Gastrocnemius medialis (tissue), 4 donors: ENCODE measurements at regions not wholly inside any gene's neighbourhood (a gene's known extent, or its start where the extent isn't known, plus 50 kb on each side); places are given as distances from the start of the nearest gene placed in this dataset.

Experiments used
- ATAC-seq, 2 donors: fragments of 150-250 bp; one replicate each; pipeline ENCODE4 v1.9.1; 2016
- DNase-seq, 2 donors: peaks; one replicate each; pipeline ENCODE4 v3.0.0-alpha.2; 2019
- H3K27ac ChIP-seq, 4 donors: fragments of 200-600 bp; sonication (generic); 1 replicate in 1 of 4; 2 replicates in 3 of 4; pipeline ENCODE4 v1.5.1; 2016 to 2018; ENCODE audit warnings: mild to moderate bottlenecking in 2 of 4, moderate library complexity in 1 of 4
- H3K27me3 ChIP-seq, 3 donors: fragments of 200-600 bp; sonication (generic) in 2 of 3; 1 replicate in 1 of 3; 2 replicates in 2 of 3; pipeline versions ENCODE4 v1.5.1 to v1.6.0; 2016 to 2019; ENCODE audit warnings: mild to moderate bottlenecking in 1 of 3, moderate library complexity in 1 of 3
- H3K36me3 ChIP-seq, 2 donors: fragments of 200-600 bp; sonication (generic) in 1 of 2; one replicate each; pipeline ENCODE4 v1.5.1; 2017 to 2018
- H3K4me1 ChIP-seq, 2 donors: fragments of 200-600 bp; sonication (generic) in 1 of 2; one replicate each; pipeline ENCODE4 v1.5.1; 2016 to 2017; ENCODE audit warnings: mild to moderate bottlenecking in 2 of 2
- H3K4me3 ChIP-seq, 4 donors: fragments of 200-600 bp; sonication (generic) in 3 of 4; 1 replicate in 1 of 4; 2 replicates in 3 of 4; pipeline ENCODE4 v1.5.1; 2016 to 2019; ENCODE audit warnings: mild to moderate bottlenecking in 2 of 4
- H3K9me3 ChIP-seq, 3 donors: fragments of 200-600 bp; sonication (generic) in 2 of 3; 1 replicate in 1 of 3; 2 replicates in 2 of 3; pipeline ENCODE4 v1.5.1; 2016 to 2019
- POLR2A ChIP-seq, 2 donors: fragments of 450-650 bp; IDR thresholded peaks; one replicate each; pipeline ENCODE4 v1.6.1; 2017; ENCODE audit warnings: antibody characterized with exemption in 2 of 2, mild to moderate bottlenecking in 2 of 2, moderate library complexity in 2 of 2
- in situ Hi-C, 4 donors: fragments of 200-750 bp; cut with MboI; loops; one replicate each; pipeline versions ENCODE4 v1.15.0 to v1.8.0; 2017; ENCODE audit warnings: low sequenced_read_pairs in 4 of 4
- intact Hi-C: fragments of 100-400 bp; cut with DNase I; formaldehyde crosslinking; loops from one replicate; pipeline ENCODE4 v1.15.1; 2023; ENCODE audit warnings: low total_unique reads
- TF ChIP-seq, protein P1 (sequence below), 5 experiments: fragments of 450-650 bp in 3 of 5; fragments of 200-600 bp in 2 of 5; sonication (generic) in 2 of 5; IDR thresholded peaks in 4 of 5; conservative IDR thresholded peaks in 1 of 5; 1 replicate in 4 of 5; 2 replicates in 1 of 5; pipeline ENCODE4 v1.5.1; 2016 to 2019; ENCODE audit warnings: antibody characterized with exemption in 5 of 5, mild to moderate bottlenecking in 3 of 5, moderate library complexity in 3 of 5

DNA sequence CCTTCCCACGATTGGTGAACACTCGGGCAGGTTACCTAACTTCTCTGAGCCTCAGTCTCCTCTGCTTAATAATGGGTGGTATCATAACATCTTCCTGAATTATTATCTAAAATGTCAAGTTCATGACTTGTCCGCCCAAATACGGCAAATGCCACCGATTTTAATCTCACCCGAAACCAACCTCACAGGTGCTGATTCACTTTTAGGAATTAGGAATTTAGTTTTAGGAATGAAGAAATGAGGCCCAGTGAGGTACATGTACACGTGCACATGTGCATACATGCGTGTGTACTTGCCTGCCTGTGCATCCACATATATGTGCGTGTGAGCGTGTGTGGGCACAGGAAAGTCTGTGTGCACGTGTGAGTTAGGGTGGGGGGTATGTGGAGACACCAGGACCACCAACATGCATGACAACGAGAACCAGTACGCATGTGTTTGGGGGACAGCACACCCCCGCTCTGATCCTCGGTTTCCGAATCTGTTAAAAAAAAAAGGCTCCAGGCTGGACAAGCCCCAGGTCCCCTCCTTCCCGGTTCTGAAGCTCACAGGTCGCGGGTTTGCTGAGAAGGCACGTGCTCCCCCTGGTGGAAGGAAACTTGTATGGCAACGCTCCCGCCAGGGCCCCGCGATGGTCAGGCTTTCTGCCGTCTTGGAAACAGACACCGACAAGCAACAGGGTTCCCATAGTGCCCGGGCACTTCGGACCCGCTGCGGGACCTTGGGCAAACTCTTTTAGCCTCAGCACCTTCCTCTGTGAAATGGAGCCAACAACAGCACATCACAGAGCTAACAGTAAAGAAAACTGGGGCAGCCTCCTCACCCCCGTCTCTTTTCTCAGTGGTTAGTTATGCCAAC is 219.2 kb downstream of the RBFOX3 start:
- no peak overlapping the region for H3K27ac ChIP-seq

DNA sequence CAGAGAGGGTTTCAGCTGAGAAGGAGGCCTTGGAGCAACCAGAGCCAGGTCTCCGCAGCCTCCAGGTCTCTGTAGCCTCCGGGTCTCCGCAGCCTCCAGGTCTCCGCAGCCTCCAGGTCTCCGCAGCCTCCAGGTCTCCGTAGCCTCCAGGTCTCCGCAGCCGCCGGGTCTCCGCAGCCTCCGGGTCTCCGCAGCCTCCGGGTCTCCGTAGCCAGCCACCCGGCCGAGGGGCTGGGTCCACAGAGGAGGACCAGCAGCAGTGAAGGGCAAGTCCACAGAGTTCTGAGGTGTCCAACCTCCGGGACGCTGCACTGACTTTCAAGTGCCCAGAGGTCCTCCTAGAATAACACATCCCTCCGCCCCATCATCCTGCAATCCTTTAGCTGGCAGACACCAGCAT is 221.0 kb downstream of the RBFOX3 start:
- ATAC-seq (no peak), DNase-seq (no peak)
- Histone ChIP-seq H3K4me3 (no peak overlapping the region), H3K27ac (no peak overlapping the region), H3K27me3 (peaks cover 23 to 54% (median 45%) of the 10 kb centered on the region in 3 donors), H3K4me1 (peaks cover 0 to 3% of the 10 kb centered on the region in 2 donors), H3K9me3 (no peaks in the 10 kb centered on the region), H3K36me3 (no peaks in the 10 kb centered on the region)
- intact Hi-C loops (no loop called here), in situ Hi-C loops (loop anchor here (25.0 kb wide), 2 partner anchors 203 to 328 kb away; partner anchors contain the start of gene ENGASE (in 4 of the 4))
- TF ChIP-seq POLR2A (IDR thresholded peaks at IDR 0.05) = no peak
- TF ChIP-seq, protein P1, sequence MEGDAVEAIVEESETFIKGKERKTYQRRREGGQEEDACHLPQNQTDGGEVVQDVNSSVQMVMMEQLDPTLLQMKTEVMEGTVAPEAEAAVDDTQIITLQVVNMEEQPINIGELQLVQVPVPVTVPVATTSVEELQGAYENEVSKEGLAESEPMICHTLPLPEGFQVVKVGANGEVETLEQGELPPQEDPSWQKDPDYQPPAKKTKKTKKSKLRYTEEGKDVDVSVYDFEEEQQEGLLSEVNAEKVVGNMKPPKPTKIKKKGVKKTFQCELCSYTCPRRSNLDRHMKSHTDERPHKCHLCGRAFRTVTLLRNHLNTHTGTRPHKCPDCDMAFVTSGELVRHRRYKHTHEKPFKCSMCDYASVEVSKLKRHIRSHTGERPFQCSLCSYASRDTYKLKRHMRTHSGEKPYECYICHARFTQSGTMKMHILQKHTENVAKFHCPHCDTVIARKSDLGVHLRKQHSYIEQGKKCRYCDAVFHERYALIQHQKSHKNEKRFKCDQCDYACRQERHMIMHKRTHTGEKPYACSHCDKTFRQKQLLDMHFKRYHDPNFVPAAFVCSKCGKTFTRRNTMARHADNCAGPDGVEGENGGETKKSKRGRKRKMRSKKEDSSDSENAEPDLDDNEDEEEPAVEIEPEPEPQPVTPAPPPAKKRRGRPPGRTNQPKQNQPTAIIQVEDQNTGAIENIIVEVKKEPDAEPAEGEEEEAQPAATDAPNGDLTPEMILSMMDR (IDR thresholded peaks at IDR 0.05 in 4 of 5, conservative IDR thresholded peaks at IDR 0.05 in 1 of 5) = no peak

More for the DNA sequence above, 219.2 kb downstream of the RBFOX3 start:
- Histone ChIP-seq H3K36me3 (no peaks in the 10 kb centered on the region), H3K4me3 (no peak overlapping the region), H3K4me1 (peaks cover 0 to 3% of the 10 kb centered on the region in 2 donors), H3K27me3 (peaks cover 33 to 71% (median 60%) of the 10 kb centered on the region in 3 donors), H3K9me3 (no peaks in the 10 kb centered on the region)
- TF ChIP-seq, protein P1 (IDR thresholded peaks at IDR 0.05 in 4 of 5, conservative IDR thresholded peaks at IDR 0.05 in 1 of 5) = peak; percentile 51 to 92 (median 77)
- no peak for TF ChIP-seq POLR2A (IDR thresholded peaks at IDR 0.05)
- intact Hi-C loops (loop anchor here (1.0 kb wide), 1 partner anchor 203 kb away; no protein-coding TSS in a partner anchor), in situ Hi-C loops (loop anchor here (25.0 kb wide), 2 partner anchors 204 to 329 kb away; partner anchors contain the start of gene ENGASE (in 4 of the 4))
- ATAC-seq (peak; percentile 48 to 75), DNase-seq (peak; percentile 28 to 48)

DNA sequence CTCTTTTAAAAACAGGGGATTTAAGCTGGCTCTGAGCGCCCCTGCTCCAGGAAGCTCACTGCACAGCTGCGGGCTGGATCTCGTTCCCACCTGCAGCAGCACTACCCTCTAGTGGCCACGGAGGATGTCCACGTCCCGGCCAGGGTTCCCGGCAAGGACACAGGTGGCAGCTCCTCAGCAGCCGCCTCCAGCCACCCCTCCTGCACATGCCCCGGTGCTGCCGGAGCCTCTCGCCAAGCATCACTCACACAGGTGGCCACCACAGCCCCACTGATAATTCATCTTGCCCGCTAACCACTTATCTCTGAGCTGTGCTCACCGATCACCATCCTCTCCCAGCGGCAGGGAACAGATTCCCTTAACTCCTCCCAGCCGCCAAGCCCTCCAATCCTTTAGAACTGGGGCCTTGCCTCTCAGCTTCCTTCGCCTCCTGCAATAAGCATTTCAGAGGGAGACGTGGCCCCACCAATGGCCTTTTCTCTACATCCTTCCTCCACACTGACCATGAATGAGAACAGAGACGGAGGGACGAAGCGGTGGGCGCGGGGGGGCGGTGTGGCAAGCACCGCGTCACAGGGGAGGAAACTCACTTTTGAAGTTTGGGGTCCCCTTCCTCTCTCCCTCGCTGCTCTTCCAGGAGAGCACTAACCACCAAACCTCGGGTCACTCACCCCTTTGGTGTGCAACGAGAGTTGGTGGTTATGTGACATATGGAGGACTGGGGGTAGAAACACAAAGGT is 222.1 kb downstream of the RBFOX3 start:
- no peak for TF ChIP-seq POLR2A (IDR thresholded peaks at IDR 0.05)
- TF ChIP-seq, protein P1 (IDR thresholded peaks at IDR 0.05 in 4 of 5, conservative IDR thresholded peaks at IDR 0.05 in 1 of 5) = peak; percentile 20 to 66 (median 59)
- DNase-seq = peak in 1 of 2 donors; percentile 29
- H3K4me1 ChIP-seq = peaks cover 0 to 3% of the 10 kb centered on the region in 2 donors
- no peaks in the 10 kb centered on the region for H3K36me3 ChIP-seq
- H3K9me3 ChIP-seq = no peaks in the 10 kb centered on the region
- intact Hi-C loops (loop anchor here (1.0 kb wide), 1 partner anchor 83 kb away; no protein-coding TSS in a partner anchor), in situ Hi-C loops (loop anchor here (25.0 kb wide), 2 partner anchors 201 to 326 kb away; partner anchors contain the start of gene ENGASE (in 4 of the 4))
- H3K27me3 ChIP-seq = peaks cover 19 to 43% (median 37%) of the 10 kb centered on the region in 3 donors
- no peak for ATAC-seq
- no peak overlapping the region for H3K4me3 ChIP-seq
- H3K27ac ChIP-seq = no peak overlapping the region

DNA sequence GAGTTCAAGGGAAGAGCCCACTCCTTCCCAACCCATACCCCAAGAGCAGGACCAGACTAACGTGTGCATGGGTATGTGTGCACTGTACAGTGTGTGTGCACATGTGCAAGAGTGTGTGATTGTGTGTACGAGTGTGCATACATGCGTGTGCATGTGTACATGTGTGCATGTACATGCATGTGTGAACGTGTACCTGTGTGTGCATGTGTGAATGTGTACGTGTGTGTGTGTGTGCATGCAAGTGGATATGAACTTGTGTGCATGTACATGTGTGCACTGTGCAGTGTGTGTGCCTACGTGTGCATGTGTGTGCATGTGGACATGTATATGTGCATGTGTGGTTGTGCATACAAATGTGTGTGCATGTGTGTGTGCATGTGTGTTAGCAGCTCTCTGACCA is 223.1 kb downstream of the RBFOX3 start:
- ATAC-seq (no peak), DNase-seq (no peak)
- Histone ChIP-seq H3K4me3 (no peak overlapping the region), H3K27ac (no peak overlapping the region), H3K4me1 (peaks cover 0 to 3% of the 10 kb centered on the region in 2 donors), H3K36me3 (no peaks in the 10 kb centered on the region), H3K9me3 (no peaks in the 10 kb centered on the region), H3K27me3 (peaks cover 19 to 40% (median 37%) of the 10 kb centered on the region in 3 donors)
- intact Hi-C loops (loop anchor here (1.0 kb wide), 1 partner anchor 82 kb away; no protein-coding TSS in a partner anchor), in situ Hi-C loops (loop anchor here (25.0 kb wide), 2 partner anchors 200 to 325 kb away; partner anchors contain the start of gene ENGASE (in 4 of the 4))
- TF ChIP-seq POLR2A (IDR thresholded peaks at IDR 0.05) = no peak
- TF ChIP-seq, protein P1 (IDR thresholded peaks at IDR 0.05 in 4 of 5, conservative IDR thresholded peaks at IDR 0.05 in 1 of 5) = no peak
